ENCODE measurements at regions not wholly inside any gene's neighbourhood (a gene's known extent, or its start where the extent isn't known, plus 50 kb on each side); places are given as distances from the start of the nearest gene placed in this dataset.

DNA sequence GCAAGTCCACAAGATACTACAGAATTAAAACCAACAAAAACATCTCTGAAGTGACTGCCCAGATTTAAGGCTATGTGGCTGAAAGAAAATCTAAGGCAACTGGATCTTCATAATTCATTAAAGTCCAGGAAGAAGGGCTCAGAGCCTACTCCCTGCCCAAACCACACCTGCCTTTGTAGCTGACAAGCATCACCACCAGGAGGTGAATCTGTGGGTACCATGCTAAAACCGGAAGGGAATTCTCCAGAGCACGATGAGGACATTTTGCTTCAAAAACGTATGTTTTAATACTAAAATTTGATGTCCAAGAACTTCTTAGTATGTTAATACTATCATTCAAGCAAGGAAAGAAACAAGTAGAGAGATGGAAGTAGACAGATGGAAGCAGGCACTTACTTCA lies 495.9 kb upstream of the NECTIN3 start:
- TF ChIP-seq, protein P1, sequence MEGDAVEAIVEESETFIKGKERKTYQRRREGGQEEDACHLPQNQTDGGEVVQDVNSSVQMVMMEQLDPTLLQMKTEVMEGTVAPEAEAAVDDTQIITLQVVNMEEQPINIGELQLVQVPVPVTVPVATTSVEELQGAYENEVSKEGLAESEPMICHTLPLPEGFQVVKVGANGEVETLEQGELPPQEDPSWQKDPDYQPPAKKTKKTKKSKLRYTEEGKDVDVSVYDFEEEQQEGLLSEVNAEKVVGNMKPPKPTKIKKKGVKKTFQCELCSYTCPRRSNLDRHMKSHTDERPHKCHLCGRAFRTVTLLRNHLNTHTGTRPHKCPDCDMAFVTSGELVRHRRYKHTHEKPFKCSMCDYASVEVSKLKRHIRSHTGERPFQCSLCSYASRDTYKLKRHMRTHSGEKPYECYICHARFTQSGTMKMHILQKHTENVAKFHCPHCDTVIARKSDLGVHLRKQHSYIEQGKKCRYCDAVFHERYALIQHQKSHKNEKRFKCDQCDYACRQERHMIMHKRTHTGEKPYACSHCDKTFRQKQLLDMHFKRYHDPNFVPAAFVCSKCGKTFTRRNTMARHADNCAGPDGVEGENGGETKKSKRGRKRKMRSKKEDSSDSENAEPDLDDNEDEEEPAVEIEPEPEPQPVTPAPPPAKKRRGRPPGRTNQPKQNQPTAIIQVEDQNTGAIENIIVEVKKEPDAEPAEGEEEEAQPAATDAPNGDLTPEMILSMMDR (IDR thresholded peaks at IDR 0.05) = no peak
- no peak for ATAC-seq
- Histone ChIP-seq H3K27me3 (no peaks in the 10 kb centered on the region), H3K9me3 (no peaks in the 10 kb centered on the region), H3K36me3 (no peaks in the 10 kb centered on the region), H3K27ac (no peak overlapping the region), H3K4me3 (no peak overlapping the region), H3K4me1 (no peaks in the 10 kb centered on the region)
- intact Hi-C loops (cut with DNase I) = no loop called here
- no peak for DNase-seq

DNA sequence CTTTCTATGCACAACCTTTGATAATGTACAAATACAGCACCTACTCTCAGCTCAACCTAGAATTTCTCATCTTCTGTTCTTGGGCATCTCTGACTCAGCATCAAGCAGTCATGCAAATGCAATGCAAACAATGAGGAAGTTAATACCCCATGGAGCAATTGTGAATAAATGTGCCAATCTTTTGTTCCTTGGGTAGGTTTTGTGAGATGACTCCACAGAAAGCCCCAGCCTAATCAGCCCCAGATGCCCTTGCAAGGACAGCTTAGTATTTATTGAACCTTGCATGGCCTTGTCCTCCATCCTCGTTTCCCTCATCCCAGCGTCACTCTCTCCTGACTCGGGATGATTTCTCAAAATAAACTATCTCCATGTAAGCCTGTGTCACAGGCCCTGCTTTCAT lies 494.7 kb upstream of the NECTIN3 start:
- Histone ChIP-seq H3K4me1 (no peaks in the 10 kb centered on the region), H3K27me3 (no peaks in the 10 kb centered on the region), H3K4me3 (no peak overlapping the region), H3K36me3 (no peaks in the 10 kb centered on the region), H3K27ac (no peak overlapping the region), H3K9me3 (no peaks in the 10 kb centered on the region)
- TF ChIP-seq, protein P1 (IDR thresholded peaks at IDR 0.05) = no peak
- no peak for DNase-seq
- intact Hi-C loops (cut with DNase I) = no loop called here
- no peak for ATAC-seq

DNA sequence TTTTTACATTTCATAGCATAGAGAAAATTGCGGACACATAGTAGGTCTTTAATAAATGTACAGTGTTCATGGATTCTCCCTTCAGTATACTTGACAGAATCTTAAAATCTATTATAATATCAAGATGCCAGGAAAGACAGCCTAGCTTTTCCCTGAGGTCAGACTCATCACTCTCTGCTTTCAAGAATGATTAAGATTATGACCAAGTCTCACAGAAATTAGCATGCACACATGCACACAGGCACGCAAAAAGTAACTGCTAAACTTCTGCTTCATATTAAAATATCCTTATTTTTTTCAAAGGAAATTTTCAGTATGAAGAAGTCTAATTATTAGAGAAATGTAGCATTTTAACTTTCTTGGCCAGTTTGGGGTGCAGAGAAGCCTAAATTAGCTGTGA lies 493.8 kb upstream of the NECTIN3 start:
- H3K27ac ChIP-seq = no peak overlapping the region
- intact Hi-C loops (cut with DNase I) = no loop called here
- TF ChIP-seq, protein P1 (IDR thresholded peaks at IDR 0.05) = no peak
- no peak for ATAC-seq
- no peak for DNase-seq
- H3K27me3 ChIP-seq = no peaks in the 10 kb centered on the region
- no peak overlapping the region for H3K4me3 ChIP-seq
- no peaks in the 10 kb centered on the region for H3K36me3 ChIP-seq
- H3K9me3 ChIP-seq = no peaks in the 10 kb centered on the region
- no peaks in the 10 kb centered on the region for H3K4me1 ChIP-seq

DNA sequence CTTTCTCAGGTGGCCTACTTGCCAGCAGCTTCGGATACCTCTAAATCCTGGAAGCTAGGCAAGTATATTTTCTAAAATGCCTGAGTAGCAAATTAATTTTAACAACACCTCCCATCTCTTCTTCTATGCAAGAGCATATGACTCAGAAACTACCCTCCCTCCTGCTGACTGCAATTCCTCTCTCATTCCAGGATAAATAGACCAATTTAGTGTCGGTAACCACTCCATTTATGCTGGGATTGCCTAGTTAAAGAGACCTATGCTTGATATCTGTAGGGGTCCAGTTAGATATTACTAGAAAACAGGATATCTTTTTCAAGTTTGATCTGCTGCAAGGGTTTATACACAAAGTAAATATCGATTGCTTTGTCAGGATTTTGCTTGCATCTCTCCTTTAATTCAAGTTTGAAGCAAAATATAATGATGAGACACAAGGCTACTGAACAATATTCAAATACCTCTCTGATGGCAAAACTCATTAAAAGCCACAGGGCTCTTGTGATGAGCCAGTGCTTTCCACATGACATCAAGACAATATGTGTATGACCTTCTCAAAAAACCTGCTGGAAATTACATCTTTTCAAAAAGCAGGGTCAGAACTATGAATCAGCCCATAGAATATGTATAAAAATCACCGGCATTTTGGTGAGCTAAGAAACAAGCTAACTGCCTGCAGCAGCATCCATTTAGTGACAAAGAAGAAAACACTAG lies 491.6 kb upstream of the NECTIN3 start:
- Histone ChIP-seq H3K27ac (no peak overlapping the region), H3K36me3 (no peaks in the 10 kb centered on the region), H3K27me3 (no peaks in the 10 kb centered on the region), H3K4me3 (no peak overlapping the region), H3K4me1 (no peaks in the 10 kb centered on the region), H3K9me3 (no peaks in the 10 kb centered on the region)
- ATAC-seq (no peak), DNase-seq (no peak)
- TF ChIP-seq, protein P1 (IDR thresholded peaks at IDR 0.05) = no peak
- intact Hi-C loops (cut with DNase I) = no loop called here

DNA sequence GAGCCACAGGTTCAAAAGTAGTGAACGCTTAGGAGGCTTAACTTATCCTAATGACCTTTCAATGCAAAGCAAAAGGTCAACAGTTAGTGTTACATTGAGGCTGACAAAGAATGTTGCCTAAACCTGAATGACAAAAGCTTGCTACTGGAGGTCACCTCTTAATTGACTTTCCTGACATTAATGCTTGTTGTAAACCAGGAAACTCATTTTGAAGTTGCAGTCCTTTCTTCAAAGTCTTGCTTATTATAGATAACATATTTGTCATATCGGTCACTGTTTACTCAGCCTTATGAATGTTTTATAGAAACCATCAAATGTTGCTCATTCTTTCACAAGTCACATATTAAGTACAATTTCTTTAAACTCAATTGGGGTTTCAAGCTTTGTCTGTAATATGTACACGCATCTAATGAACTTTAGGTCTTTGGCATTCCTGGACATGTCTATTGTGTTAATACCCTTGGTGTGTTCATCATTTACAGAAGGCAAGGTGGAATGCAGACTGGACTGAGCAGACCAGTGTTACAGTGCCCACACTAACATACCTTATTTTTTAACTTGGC lies 488.2 kb upstream of the NECTIN3 start:
- ATAC-seq (no peak), DNase-seq (no peak)
- Histone ChIP-seq H3K4me3 (no peak overlapping the region), H3K27me3 (no peaks in the 10 kb centered on the region), H3K4me1 (no peaks in the 10 kb centered on the region), H3K9me3 (no peaks in the 10 kb centered on the region), H3K27ac (no peak overlapping the region), H3K36me3 (no peaks in the 10 kb centered on the region)
- TF ChIP-seq, protein P1 (IDR thresholded peaks at IDR 0.05) = no peak
- intact Hi-C loops (cut with DNase I) = no loop called here

Measured in upper lobe of right lung (tissue), 1 donor.